ENCODE measurements at regions not wholly inside any gene's neighbourhood (a gene's known extent, or its start where the extent isn't known, plus 50 kb on each side); places are given as distances from the start of the nearest gene placed in this dataset.

DNA sequence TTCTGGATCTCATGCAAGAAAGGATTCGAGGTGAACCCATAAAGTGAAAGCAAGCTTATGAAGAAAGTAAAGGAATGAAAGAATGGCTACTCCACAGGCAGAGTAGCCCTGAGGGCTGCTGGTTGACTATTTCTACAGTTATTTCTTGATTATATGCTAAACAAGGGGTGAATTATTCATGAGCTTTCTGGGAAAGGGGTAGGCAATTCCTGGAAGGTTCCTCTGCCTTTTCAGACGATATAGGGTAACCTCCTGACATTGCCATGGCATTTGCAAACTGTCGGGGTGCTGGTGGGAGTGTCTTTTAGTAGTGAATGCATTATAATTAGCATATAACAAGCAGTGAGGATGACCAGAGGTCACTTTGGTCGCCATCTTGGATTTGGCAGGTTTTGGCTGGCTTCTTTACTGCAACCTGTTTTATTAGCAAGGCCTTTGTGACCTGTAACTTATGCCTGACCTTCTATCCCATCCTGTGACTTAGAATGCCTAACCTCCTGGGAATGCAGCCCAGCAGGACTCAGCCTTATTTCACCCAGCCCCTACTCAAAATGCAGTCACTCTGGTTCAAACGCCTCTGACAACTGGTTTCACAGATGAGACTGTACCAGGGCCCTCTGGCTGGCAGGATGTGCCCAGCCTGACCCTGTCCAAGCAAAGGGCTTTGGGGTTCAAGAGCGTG, 157.7 kb upstream of the SFSWAP start (continued):
- TF ChIP-seq, protein P1, sequence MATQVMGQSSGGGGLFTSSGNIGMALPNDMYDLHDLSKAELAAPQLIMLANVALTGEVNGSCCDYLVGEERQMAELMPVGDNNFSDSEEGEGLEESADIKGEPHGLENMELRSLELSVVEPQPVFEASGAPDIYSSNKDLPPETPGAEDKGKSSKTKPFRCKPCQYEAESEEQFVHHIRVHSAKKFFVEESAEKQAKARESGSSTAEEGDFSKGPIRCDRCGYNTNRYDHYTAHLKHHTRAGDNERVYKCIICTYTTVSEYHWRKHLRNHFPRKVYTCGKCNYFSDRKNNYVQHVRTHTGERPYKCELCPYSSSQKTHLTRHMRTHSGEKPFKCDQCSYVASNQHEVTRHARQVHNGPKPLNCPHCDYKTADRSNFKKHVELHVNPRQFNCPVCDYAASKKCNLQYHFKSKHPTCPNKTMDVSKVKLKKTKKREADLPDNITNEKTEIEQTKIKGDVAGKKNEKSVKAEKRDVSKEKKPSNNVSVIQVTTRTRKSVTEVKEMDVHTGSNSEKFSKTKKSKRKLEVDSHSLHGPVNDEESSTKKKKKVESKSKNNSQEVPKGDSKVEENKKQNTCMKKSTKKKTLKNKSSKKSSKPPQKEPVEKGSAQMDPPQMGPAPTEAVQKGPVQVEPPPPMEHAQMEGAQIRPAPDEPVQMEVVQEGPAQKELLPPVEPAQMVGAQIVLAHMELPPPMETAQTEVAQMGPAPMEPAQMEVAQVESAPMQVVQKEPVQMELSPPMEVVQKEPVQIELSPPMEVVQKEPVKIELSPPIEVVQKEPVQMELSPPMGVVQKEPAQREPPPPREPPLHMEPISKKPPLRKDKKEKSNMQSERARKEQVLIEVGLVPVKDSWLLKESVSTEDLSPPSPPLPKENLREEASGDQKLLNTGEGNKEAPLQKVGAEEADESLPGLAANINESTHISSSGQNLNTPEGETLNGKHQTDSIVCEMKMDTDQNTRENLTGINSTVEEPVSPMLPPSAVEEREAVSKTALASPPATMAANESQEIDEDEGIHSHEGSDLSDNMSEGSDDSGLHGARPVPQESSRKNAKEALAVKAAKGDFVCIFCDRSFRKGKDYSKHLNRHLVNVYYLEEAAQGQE (IDR thresholded peaks at IDR 0.05; ENCODE audit: borderline replicate concordance), result peak; percentile 53; the same call in 1 of the 2 replicates
- TF ChIP-seq, protein P1 (CRISPR knock-in tag; IDR thresholded peaks at IDR 0.05; ENCODE audit: low read depth), result no peak
- TF ChIP-seq TRIM24 (IDR thresholded peaks at IDR 0.05) (no peak), MIER1 (IDR thresholded peaks at IDR 0.05; ENCODE audit: low read depth) (no peak), CBX1 (IDR thresholded peaks at IDR 0.05; ENCODE audit: low read depth) (no peak), ZNF589 (CRISPR knock-in tag; IDR thresholded peaks at IDR 0.05; ENCODE audit: low read depth) (peak; percentile 62; the same call in 1 of the 2 replicates), HIVEP1 (CRISPR knock-in tag; IDR thresholded peaks at IDR 0.05) (peak; percentile 87), BRCA1 (IDR thresholded peaks at IDR 0.05) (no peak), BRCA1 (CRISPR knock-in tag; IDR thresholded peaks at IDR 0.05) (no peak)
- TF ChIP-seq, protein P2, sequence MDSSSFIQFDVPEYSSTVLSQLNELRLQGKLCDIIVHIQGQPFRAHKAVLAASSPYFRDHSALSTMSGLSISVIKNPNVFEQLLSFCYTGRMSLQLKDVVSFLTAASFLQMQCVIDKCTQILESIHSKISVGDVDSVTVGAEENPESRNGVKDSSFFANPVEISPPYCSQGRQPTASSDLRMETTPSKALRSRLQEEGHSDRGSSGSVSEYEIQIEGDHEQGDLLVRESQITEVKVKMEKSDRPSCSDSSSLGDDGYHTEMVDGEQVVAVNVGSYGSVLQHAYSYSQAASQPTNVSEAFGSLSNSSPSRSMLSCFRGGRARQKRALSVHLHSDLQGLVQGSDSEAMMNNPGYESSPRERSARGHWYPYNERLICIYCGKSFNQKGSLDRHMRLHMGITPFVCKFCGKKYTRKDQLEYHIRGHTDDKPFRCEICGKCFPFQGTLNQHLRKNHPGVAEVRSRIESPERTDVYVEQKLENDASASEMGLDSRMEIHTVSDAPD (CRISPR knock-in tag; IDR thresholded peaks at IDR 0.05), result no peak
- TF ChIP-seq, protein P3, sequence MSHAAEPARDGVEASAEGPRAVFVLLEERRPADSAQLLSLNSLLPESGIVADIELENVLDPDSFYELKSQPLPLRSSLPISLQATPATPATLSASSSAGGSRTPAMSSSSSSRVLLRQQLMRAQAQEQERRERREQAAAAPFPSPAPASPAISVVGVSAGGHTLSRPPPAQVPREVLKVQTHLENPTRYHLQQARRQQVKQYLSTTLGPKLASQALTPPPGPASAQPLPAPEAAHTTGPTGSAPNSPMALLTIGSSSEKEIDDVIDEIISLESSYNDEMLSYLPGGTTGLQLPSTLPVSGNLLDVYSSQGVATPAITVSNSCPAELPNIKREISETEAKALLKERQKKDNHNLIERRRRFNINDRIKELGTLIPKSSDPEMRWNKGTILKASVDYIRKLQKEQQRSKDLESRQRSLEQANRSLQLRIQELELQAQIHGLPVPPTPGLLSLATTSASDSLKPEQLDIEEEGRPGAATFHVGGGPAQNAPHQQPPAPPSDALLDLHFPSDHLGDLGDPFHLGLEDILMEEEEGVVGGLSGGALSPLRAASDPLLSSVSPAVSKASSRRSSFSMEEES (CRISPR knock-in tag; IDR thresholded peaks at IDR 0.05), result no peak
- TF ChIP-seq, protein P4, sequence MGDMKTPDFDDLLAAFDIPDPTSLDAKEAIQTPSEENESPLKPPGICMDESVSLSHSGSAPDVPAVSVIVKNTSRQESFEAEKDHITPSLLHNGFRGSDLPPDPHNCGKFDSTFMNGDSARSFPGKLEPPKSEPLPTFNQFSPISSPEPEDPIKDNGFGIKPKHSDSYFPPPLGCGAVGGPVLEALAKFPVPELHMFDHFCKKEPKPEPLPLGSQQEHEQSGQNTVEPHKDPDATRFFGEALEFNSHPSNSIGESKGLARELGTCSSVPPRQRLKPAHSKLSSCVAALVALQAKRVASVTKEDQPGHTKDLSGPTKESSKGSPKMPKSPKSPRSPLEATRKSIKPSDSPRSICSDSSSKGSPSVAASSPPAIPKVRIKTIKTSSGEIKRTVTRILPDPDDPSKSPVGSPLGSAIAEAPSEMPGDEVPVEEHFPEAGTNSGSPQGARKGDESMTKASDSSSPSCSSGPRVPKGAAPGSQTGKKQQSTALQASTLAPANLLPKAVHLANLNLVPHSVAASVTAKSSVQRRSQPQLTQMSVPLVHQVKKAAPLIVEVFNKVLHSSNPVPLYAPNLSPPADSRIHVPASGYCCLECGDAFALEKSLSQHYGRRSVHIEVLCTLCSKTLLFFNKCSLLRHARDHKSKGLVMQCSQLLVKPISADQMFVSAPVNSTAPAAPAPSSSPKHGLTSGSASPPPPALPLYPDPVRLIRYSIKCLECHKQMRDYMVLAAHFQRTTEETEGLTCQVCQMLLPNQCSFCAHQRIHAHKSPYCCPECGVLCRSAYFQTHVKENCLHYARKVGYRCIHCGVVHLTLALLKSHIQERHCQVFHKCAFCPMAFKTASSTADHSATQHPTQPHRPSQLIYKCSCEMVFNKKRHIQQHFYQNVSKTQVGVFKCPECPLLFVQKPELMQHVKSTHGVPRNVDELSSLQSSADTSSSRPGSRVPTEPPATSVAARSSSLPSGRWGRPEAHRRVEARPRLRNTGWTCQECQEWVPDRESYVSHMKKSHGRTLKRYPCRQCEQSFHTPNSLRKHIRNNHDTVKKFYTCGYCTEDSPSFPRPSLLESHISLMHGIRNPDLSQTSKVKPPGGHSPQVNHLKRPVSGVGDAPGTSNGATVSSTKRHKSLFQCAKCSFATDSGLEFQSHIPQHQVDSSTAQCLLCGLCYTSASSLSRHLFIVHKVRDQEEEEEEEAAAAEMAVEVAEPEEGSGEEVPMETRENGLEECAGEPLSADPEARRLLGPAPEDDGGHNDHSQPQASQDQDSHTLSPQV (IDR thresholded peaks at IDR 0.05), result no peak
